Transverse colon (tissue), 4 donors: ENCODE measurements at regions not wholly inside any gene's neighbourhood (a gene's known extent, or its start where the extent isn't known, plus 50 kb on each side); places are given as distances from the start of the nearest gene placed in this dataset.

Experiments used
- CTCF ChIP-seq, 5 experiments: fragments of 200-600 bp in 3 of 5; fragments of 450-650 bp in 2 of 5; sonication (generic) in 3 of 5; IDR thresholded peaks; 1 replicate in 2 of 5; 2 replicates in 3 of 5; pipeline ENCODE4 v1.5.1; 2016 to 2017; ENCODE audit warnings: antibody characterized with exemption in 5 of 5, inconsistent platforms in 3 of 5, mild to moderate bottlenecking in 2 of 5, moderate library complexity in 1 of 5
- EP300 ChIP-seq: sonication (generic); formaldehyde crosslinking; IDR thresholded peaks from one replicate; pipeline ENCODE4 v1.6.1; 2017; ENCODE audit warnings: antibody characterized with exemption, low read depth
- POLR2A ChIP-seq: fragments of 450-650 bp; IDR thresholded peaks from one replicate; pipeline ENCODE4 v1.6.1; 2016; ENCODE audit warnings: antibody characterized with exemption, mild to moderate bottlenecking, moderate library complexity
- POLR2AphosphoS5 ChIP-seq, 3 donors: sonication (generic); formaldehyde crosslinking; IDR thresholded peaks; one replicate each; pipeline ENCODE4 v1.6.1; 2016; ENCODE audit warnings: antibody characterized with exemption in 3 of 3

DNA sequence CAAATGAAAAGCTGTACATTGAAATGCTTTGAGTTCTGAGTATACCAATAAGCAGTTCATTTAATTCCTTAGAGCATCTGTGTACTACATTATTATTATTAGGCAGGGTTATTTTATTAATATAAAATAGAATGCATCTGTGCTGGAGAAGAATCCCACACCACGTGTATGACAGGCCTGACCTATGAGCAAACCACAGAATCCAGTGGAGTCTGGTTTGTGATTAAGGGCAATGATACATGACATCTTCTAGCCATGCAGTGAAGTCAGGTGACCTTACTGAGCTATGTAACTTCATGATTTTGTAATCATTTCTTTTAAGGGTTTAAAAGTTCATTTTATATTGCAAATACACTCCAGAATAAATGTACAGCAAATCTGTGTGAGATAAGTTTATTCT, 1165.0 kb upstream of the TENM3 start:
- TF ChIP-seq CTCF (IDR thresholded peaks at IDR 0.05): no peak
- TF ChIP-seq EP300: no peak
- TF ChIP-seq POLR2AphosphoS5 (IDR thresholded peaks at IDR 0.05): no peak
- TF ChIP-seq POLR2A: no peak
